K562 (cell line): ENCODE measurements at regions not wholly inside any gene's neighbourhood (a gene's known extent, or its start where the extent isn't known, plus 50 kb on each side); places are given as distances from the start of the nearest gene placed in this dataset.

Experiments used
- ATAC-seq: fragments of 200-7000 bp; cut with Tn5 transposase; 3 replicates; pipeline ENCODE4 v1.9.1; 2020; ENCODE audit warnings: moderate library complexity
- BruUV-seq: library from RNA; stranded (reverse); fragments of 400-500 nt; replicated peaks from 2 replicates; lab custom pipeline; 2021; lab: Mats Ljungman, UMichigan
- CTCF ChIA-PET: fragments of 300-600 bp; formaldehyde crosslinking; extraction: SDS; loops from one replicate; lab custom pipeline; 2021; ENCODE audit warnings: low intra/inter-chr PET ratio; lab: Yijun Ruan, JAX
- POLR2A ChIA-PET: fragments of 300-600, 350-650 bp; sonication (Branson Sonifier 250); formaldehyde crosslinking; extraction: SDS; loops from one replicate; lab custom pipeline; 2021; ENCODE audit warnings: antibody characterized with exemption, inconsistent platforms; lab: Yijun Ruan, JAX
- DNase-seq, 4 experiments: peaks; one replicate each; pipeline versions ENCODE4 v3.0.0 to v3.0.0-alpha.2; 2011 to 2018; ENCODE audit warnings: low spot score in 3 of 4, mixed read lengths in 3 of 4; ENCODE audit errors: extremely low read depth in 1 of 4
- FAIRE-seq: peaks from 2 replicates; lab custom pipeline; 2011; peaks lifted over from hg19 to GRCh38; lab: Jason Lieb, UNC
- H2AFZ ChIP-seq: 2 replicates; pipeline ENCODE4 v1.6.0; 2011; ENCODE audit warnings: low read depth, low read length, control low read depth, inconsistent platforms
- H3K27ac ChIP-seq: fragments of 200-600 bp; 3 replicates; pipeline ENCODE4 v1.8.0; 2011; ENCODE audit warnings: low read depth, mild to moderate bottlenecking, control low read depth, inconsistent platforms, low read length, moderate library complexity, mixed read lengths; ENCODE audit errors: extremely low read depth
- H3K27me3 ChIP-seq, 2 experiments: fragments of 300-600 bp in 1 of 2; 2 replicates in 1 of 2; 3 replicates in 1 of 2; pipeline versions ENCODE4 v1.6.0 to v1.8.0; 2011; ENCODE audit warnings: inconsistent platforms in 2 of 2, low read length in 2 of 2, mild to moderate bottlenecking in 1 of 2, mixed read lengths in 1 of 2, moderate library complexity in 1 of 2; ENCODE audit not compliant: control insufficient read depth in 2 of 2, insufficient read depth in 2 of 2
- H3K36me3 ChIP-seq: fragments of 300-600 bp; 3 replicates; pipeline ENCODE4 v1.8.0; 2011; ENCODE audit warnings: mild to moderate bottlenecking, low read length, inconsistent platforms; ENCODE audit not compliant: control insufficient read depth, insufficient read depth
- H3K4me1 ChIP-seq, 2 experiments: fragments of 200-600 bp in 1 of 2; replicated peaks in 1 of 2; 2 replicates in 1 of 2; 3 replicates in 1 of 2; pipeline versions ENCODE4 v1.5.1 to v1.8.0; 2011; ENCODE audit warnings: inconsistent platforms in 2 of 2, low read length in 2 of 2, mild to moderate bottlenecking in 1 of 2, mixed read lengths in 1 of 2, moderate library complexity in 1 of 2; ENCODE audit not compliant: control insufficient read depth in 2 of 2, insufficient read depth in 2 of 2
- H3K4me2 ChIP-seq: 2 replicates; pipeline ENCODE4 v1.6.1; 2011; ENCODE audit warnings: low read length, control low read depth, inconsistent platforms, mixed read lengths; ENCODE audit not compliant: insufficient read depth
- H3K4me3 ChIP-seq: fragments of 200-600 bp; sonication (generic), shearing (Covaris generic); 2 replicates; pipeline ENCODE4 v1.5.1; 2016; ENCODE audit warnings: control low read depth, inconsistent platforms
- H3K79me2 ChIP-seq: fragments of 200-600 bp; 3 replicates; pipeline ENCODE4 v1.8.0; 2011; ENCODE audit warnings: low read length, inconsistent platforms; ENCODE audit not compliant: control insufficient read depth, insufficient read depth
- H3K9ac ChIP-seq, 2 experiments: 2 replicates each; pipeline versions ENCODE4 v1.6.0 to v1.6.1; 2011; ENCODE audit warnings: low read depth in 2 of 2, low read length in 2 of 2, control low read depth in 1 of 2, inconsistent platforms in 1 of 2, mild to moderate bottlenecking in 1 of 2, mixed read lengths in 1 of 2; ENCODE audit not compliant: insufficient read depth in 1 of 2
- H3K9me1 ChIP-seq: one replicate; pipeline ENCODE4 v1.6.0; 2011; ENCODE audit warnings: inconsistent platforms, mild to moderate bottlenecking, low read length, moderate library complexity; ENCODE audit not compliant: control insufficient read depth, insufficient read depth
- H3K9me3 ChIP-seq: replicated peaks from 2 replicates; pipeline ENCODE4 v1.5.1; 2011; ENCODE audit warnings: low read depth, low read length, inconsistent platforms; ENCODE audit not compliant: control insufficient read depth, insufficient read depth
- H4K20me1 ChIP-seq: replicated peaks from 2 replicates; pipeline ENCODE4 v1.6.1; 2011; ENCODE audit warnings: low read length, inconsistent platforms, mixed read lengths; ENCODE audit not compliant: control insufficient read depth, insufficient read depth
- EGR1 ChIP-seq: fragments of 450-650 bp; conservative IDR thresholded peaks from 2 replicates; pipeline ENCODE4 v1.6.1; 2017; ENCODE audit warnings: mild to moderate bottlenecking
- ETV1 ChIP-seq: fragments of 450-650 bp; conservative IDR thresholded peaks from 2 replicates; pipeline ENCODE4 v1.6.1; 2016; ENCODE audit warnings: missing genetic modification characterization, control low read depth, low read depth, missing compliant biosample characterization
- REST ChIP-seq, 2 experiments: fragments of 450-650 bp; formaldehyde crosslinking in 1 of 2; IDR thresholded peaks; 2 replicates each; pipeline versions ENCODE4 v1.4.0 to v1.6.1; 2014 to 2020; ENCODE audit warnings: mild to moderate bottlenecking in 2 of 2, borderline replicate concordance in 1 of 2, low read depth in 1 of 2
- TCF7 ChIP-seq: sonication (generic); IDR thresholded peaks from 2 replicates; pipeline ENCODE4 v1.6.1; 2016; ENCODE audit warnings: antibody characterized with exemption, borderline replicate concordance
- ZNF24 ChIP-seq: fragments of 450-650 bp; IDR thresholded peaks from 2 replicates; pipeline ENCODE4 v1.6.1; 2016
- ZNF274 ChIP-seq: IDR thresholded peaks from 2 replicates; pipeline ENCODE4 v1.6.1; 2011; ENCODE audit warnings: low read depth, mild to moderate bottlenecking, low read length, moderate library complexity, borderline replicate concordance
- WGBS: fragments of 100-300 bp; shearing (Covaris generic); methylation state at CpG from one replicate; pipeline ENCODE4 v1.1.6; 2016; ENCODE audit warnings: low coverage, mixed read lengths; ENCODE audit not compliant: insufficient coverage; ENCODE audit errors: missing lambda C conversion rate; 5-methylcytosine and 5-hydroxymethylcytosine counted together
- in situ Hi-C: fragments of 300-500 bp; cut with MboI; formaldehyde crosslinking; loops from 4 replicates; pipeline ENCODE4 v1.15.0; 2018; ENCODE audit warnings: inconsistent platforms, mixed read lengths
- intact Hi-C: fragments of 100-400 bp; cut with micrococcal nuclease; formaldehyde crosslinking; loops from 2 replicates; pipeline ENCODE4 v1.14.2; 2022
- TF ChIP-seq, protein P1 (sequence below): sonication (generic); formaldehyde crosslinking; IDR thresholded peaks from 2 replicates; pipeline ENCODE4 v1.8.1; 2023; ENCODE audit warnings: mild to moderate bottlenecking, missing genetic modification reagents

DNA sequence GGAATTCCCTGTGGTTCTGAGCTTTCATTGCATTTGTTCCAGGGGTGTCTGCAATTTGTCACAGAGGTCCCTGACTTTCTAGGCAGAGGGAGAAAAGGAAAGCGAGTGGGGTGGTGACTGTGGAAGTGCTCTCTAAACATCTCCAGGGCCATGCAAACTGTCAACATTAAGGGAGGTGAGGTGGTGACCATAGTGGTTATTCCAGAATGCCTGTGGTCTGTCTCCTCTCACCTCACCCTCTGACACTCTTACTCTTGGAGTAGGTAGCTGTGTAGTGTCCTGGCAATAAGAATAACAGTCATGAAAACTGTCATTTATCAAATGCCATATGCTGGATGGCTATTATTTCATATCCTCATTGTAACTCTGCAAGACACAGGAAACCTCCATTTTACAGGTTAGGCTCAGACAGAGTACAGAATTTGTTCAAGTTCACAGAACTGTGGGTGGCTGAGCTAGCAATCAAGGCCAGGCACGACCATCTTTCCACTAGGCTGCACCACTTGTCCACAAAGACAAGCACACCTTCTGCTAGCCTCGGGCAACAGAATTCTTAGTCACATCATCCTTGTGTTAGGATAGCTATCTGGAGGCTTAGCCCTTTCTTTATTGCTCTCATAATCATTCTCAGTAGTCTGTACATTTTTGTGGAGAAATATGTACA is 179.4 kb downstream of the CD47 start:
- Histone ChIP-seq H3K9me1 (no peaks in the 10 kb centered on the region), H2AFZ (no peak overlapping the region), H3K4me3 (no peak overlapping the region), H3K27ac (no peak overlapping the region), H3K4me1 (no peaks in the 10 kb centered on the region), H3K4me2 (no peak overlapping the region), H3K79me2 (no peaks in the 10 kb centered on the region), H4K20me1 (no peaks in the 10 kb centered on the region), H3K9ac (no peak overlapping the region), H3K27me3 (peaks cover 0 to 6% of the 10 kb centered on the region in 2 experiments; a peak in 2 of 5 replicates), H3K36me3 (no peaks in the 10 kb centered on the region), H3K9me3 (no peaks in the 10 kb centered on the region)
- ATAC-seq (no peak), DNase-seq (no peak), FAIRE-seq (no peak)
- POLR2A ChIA-PET: no interaction called here
- 0% methylated on average over 3 of the region's 3 CpGs for WGBS
- intact Hi-C loops (no loop called here), in situ Hi-C loops (no loop called here)
- BruUV-seq: no TSS peak
- CTCF ChIA-PET: no interaction called here
- TF ChIP-seq REST (IDR thresholded peaks at IDR 0.05; ENCODE audit: borderline replicate concordance) (no peak), REST (CRISPR knock-in tag; IDR thresholded peaks at IDR 0.05; ENCODE audit: low read depth) (no peak), EGR1 (no peak), TCF7 (no peak), ZNF274 (no peak), ETV1 (tag) (no peak), ZNF24 (no peak)
- TF ChIP-seq, protein P1, sequence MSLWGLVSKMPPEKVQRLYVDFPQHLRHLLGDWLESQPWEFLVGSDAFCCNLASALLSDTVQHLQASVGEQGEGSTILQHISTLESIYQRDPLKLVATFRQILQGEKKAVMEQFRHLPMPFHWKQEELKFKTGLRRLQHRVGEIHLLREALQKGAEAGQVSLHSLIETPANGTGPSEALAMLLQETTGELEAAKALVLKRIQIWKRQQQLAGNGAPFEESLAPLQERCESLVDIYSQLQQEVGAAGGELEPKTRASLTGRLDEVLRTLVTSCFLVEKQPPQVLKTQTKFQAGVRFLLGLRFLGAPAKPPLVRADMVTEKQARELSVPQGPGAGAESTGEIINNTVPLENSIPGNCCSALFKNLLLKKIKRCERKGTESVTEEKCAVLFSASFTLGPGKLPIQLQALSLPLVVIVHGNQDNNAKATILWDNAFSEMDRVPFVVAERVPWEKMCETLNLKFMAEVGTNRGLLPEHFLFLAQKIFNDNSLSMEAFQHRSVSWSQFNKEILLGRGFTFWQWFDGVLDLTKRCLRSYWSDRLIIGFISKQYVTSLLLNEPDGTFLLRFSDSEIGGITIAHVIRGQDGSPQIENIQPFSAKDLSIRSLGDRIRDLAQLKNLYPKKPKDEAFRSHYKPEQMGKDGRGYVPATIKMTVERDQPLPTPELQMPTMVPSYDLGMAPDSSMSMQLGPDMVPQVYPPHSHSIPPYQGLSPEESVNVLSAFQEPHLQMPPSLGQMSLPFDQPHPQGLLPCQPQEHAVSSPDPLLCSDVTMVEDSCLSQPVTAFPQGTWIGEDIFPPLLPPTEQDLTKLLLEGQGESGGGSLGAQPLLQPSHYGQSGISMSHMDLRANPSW: no peak
